Thoracic aorta (tissue), 2 donors: ENCODE measurements at regions not wholly inside any gene's neighbourhood (a gene's known extent, or its start where the extent isn't known, plus 50 kb on each side); places are given as distances from the start of the nearest gene placed in this dataset.

Experiments
- ATAC-seq: fragments of 150-250 bp; one replicate; pipeline ENCODE4 v1.8.0; 2017; ENCODE audit warnings: low read depth; ENCODE audit not compliant: insufficient number of reproducible peaks, low FRiP score
- DNase-seq: peaks from one replicate; pipeline ENCODE4 v3.0.0-alpha.2; 2020; ENCODE audit warnings: low spot score
- H3K27ac ChIP-seq, 2 donors: fragments of 200-600 bp; sonication (generic); 1 replicate in 1 of 2; 2 replicates in 1 of 2; pipeline ENCODE4 v1.5.1; 2016; ENCODE audit warnings: mild to moderate bottlenecking in 2 of 2, moderate library complexity in 2 of 2
- H3K27me3 ChIP-seq: fragments of 200-600 bp; sonication (generic); replicated peaks from 2 replicates; pipeline ENCODE4 v1.6.0; 2016; ENCODE audit warnings: mild to moderate bottlenecking; ENCODE audit not compliant: insufficient read depth
- H3K36me3 ChIP-seq: fragments of 200-600 bp; sonication (generic); one replicate; pipeline ENCODE4 v1.5.1; 2016
- H3K4me1 ChIP-seq, 2 donors: fragments of 200-600 bp; sonication (generic); 1 replicate in 1 of 2; 2 replicates in 1 of 2; pipeline versions ENCODE4 v1.5.1 to v1.6.0; 2016; ENCODE audit warnings: low read depth in 2 of 2, mild to moderate bottlenecking in 1 of 2; ENCODE audit not compliant: control insufficient read depth in 1 of 2
- H3K4me3 ChIP-seq: fragments of 200-600 bp; sonication (generic); 2 replicates; pipeline ENCODE4 v1.5.1; 2016; ENCODE audit warnings: mild to moderate bottlenecking
- H3K9me3 ChIP-seq: fragments of 200-600 bp; sonication (generic); 2 replicates; pipeline ENCODE4 v1.5.1; 2016
- CTCF ChIP-seq: fragments of 200-600 bp; sonication (generic); IDR thresholded peaks from one replicate; pipeline ENCODE4 v1.5.1; 2019; ENCODE audit warnings: antibody characterized with exemption

GRCh38 chr13:39803156-39803555 is 147.7 kb downstream of the COG6 start:
- Histone ChIP-seq H3K9me3 (no peaks in the 10 kb centered on the region), H3K36me3 (no peaks in the 10 kb centered on the region), H3K4me1 (no peaks in the 10 kb centered on the region), H3K27me3 (no peaks in the 10 kb centered on the region), H3K4me3 (no peak overlapping the region), H3K27ac (no peak overlapping the region)
- ATAC-seq: no peak
- TF ChIP-seq CTCF: no peak
- no peak for DNase-seq

GRCh38 chr13:39803851-39804250 is 148.4 kb downstream of the COG6 start:
- Histone ChIP-seq H3K27ac (no peak overlapping the region), H3K4me1 (no peaks in the 10 kb centered on the region), H3K27me3 (no peaks in the 10 kb centered on the region), H3K36me3 (no peaks in the 10 kb centered on the region), H3K9me3 (no peaks in the 10 kb centered on the region), H3K4me3 (no peak overlapping the region)
- no peak for DNase-seq
- no peak for ATAC-seq
- TF ChIP-seq CTCF: no peak

GRCh38 chr13:39804332-39805210 is 149.1 kb downstream of the COG6 start:
- DNase-seq (no peak), ATAC-seq (no peak)
- no peaks in the 10 kb centered on the region for H3K9me3 ChIP-seq
- H3K4me3 ChIP-seq: no peak overlapping the region
- H3K27ac ChIP-seq: no peak overlapping the region
- TF ChIP-seq CTCF: no peak
- H3K27me3 ChIP-seq: no peaks in the 10 kb centered on the region
- no peaks in the 10 kb centered on the region for H3K36me3 ChIP-seq
- no peaks in the 10 kb centered on the region for H3K4me1 ChIP-seq

- no peak overlapping the region for H3K4me3 ChIP-seq
- no peaks in the 10 kb centered on the region for H3K36me3 ChIP-seq
- no peak overlapping the region for H3K27ac ChIP-seq
- no peaks in the 10 kb centered on the region for H3K4me1 ChIP-seq
- TF ChIP-seq CTCF: no peak
- no peak for ATAC-seq
- DNase-seq: no peak
- no peaks in the 10 kb centered on the region for H3K9me3 ChIP-seq
- H3K27me3 ChIP-seq: no peaks in the 10 kb centered on the region
These were observed 154.0 kb downstream of the COG6 start for GRCh38 chr13:39809466-39809865.

GRCh38 chr13:39810091-39810877 is 154.8 kb downstream of the COG6 start:
- ATAC-seq (no peak), DNase-seq (no peak)
- no peaks in the 10 kb centered on the region for H3K36me3 ChIP-seq
- no peak overlapping the region for H3K27ac ChIP-seq
- H3K9me3 ChIP-seq: no peaks in the 10 kb centered on the region
- no peaks in the 10 kb centered on the region for H3K27me3 ChIP-seq
- H3K4me3 ChIP-seq: no peak overlapping the region
- H3K4me1 ChIP-seq: no peaks in the 10 kb centered on the region
- TF ChIP-seq CTCF: no peak
